OCI-LY1 (cell line): ENCODE measurements at regions not wholly inside any gene's neighbourhood (a gene's known extent, or its start where the extent isn't known, plus 50 kb on each side); places are given as distances from the start of the nearest gene placed in this dataset.

Experiments
- H2AFZ ChIP-seq: fragments of 200-600 bp; sonication (generic), shearing (Covaris generic); 2 replicates; pipeline ENCODE4 v1.6.0; 2014; ENCODE audit warnings: antibody characterized with exemption, mild to moderate bottlenecking, low read length
- H3F3A ChIP-seq: fragments of 200-600 bp; sonication (generic), shearing (Covaris generic); 2 replicates; pipeline ENCODE4 v1.6.0; 2014; ENCODE audit warnings: mild to moderate bottlenecking, antibody characterized with exemption, low read length, moderate library complexity; ENCODE audit not compliant: insufficient read depth
- H3K27ac ChIP-seq: fragments of 200-600 bp; sonication (generic); 2 replicates; pipeline ENCODE4 v1.5.1; 2014; ENCODE audit warnings: low read length, mixed run types, mild to moderate bottlenecking, low read depth; ENCODE audit not compliant: poor library complexity, severe bottlenecking
- H3K27me3 ChIP-seq: fragments of 200-600 bp; sonication (generic); 2 replicates; pipeline ENCODE4 v1.6.0; 2014; ENCODE audit warnings: antibody characterized with exemption, mild to moderate bottlenecking, low read length, moderate library complexity; ENCODE audit not compliant: insufficient read depth
- H3K36me3 ChIP-seq: fragments of 200-600 bp; sonication (generic); 2 replicates; pipeline ENCODE4 v1.6.1; 2014; ENCODE audit warnings: mild to moderate bottlenecking, antibody characterized with exemption, low read length, moderate library complexity, mixed read lengths; ENCODE audit not compliant: insufficient read depth
- H3K4me1 ChIP-seq: fragments of 200-600 bp; sonication (generic); 2 replicates; pipeline ENCODE4 v1.5.1; 2014; ENCODE audit warnings: mild to moderate bottlenecking, low read length, moderate library complexity; ENCODE audit not compliant: insufficient read depth, severe bottlenecking
- H3K4me2 ChIP-seq: fragments of 200-600 bp; sonication (generic), shearing (Covaris generic); 2 replicates; pipeline ENCODE4 v1.6.1; 2014; ENCODE audit warnings: low read length
- H3K4me3 ChIP-seq: fragments of 200-600 bp; sonication (generic); 2 replicates; pipeline ENCODE4 v1.5.1; 2014; ENCODE audit warnings: low read length, low read depth, mild to moderate bottlenecking, mixed read lengths; ENCODE audit not compliant: poor library complexity, severe bottlenecking
- H3K79me2 ChIP-seq: fragments of 200-600 bp; shearing (Covaris generic); 2 replicates; pipeline ENCODE4 v1.6.1; 2016; ENCODE audit warnings: mixed run types, low read length, mixed read lengths; ENCODE audit not compliant: insufficient read depth
- H3K9ac ChIP-seq: fragments of 200-600 bp; sonication (generic), shearing (Covaris generic); 2 replicates; pipeline ENCODE4 v1.6.1; 2014; ENCODE audit warnings: mild to moderate bottlenecking, low read length, mixed read lengths
- H3K9me2 ChIP-seq: fragments of 200-600 bp; sonication (generic), shearing (Covaris generic); 2 replicates; pipeline ENCODE4 v1.6.1; 2014; ENCODE audit warnings: low read depth, mild to moderate bottlenecking, low read length, mixed read lengths
- H3K9me3 ChIP-seq: fragments of 200-600 bp; shearing (Covaris generic); 2 replicates; pipeline ENCODE4 v1.6.1; 2014; ENCODE audit warnings: low read length, mixed read lengths
- H4K20me1 ChIP-seq: fragments of 200-600 bp; sonication (generic), shearing (Covaris generic); 2 replicates; pipeline ENCODE4 v1.6.0; 2016; ENCODE audit warnings: mild to moderate bottlenecking, low read length; ENCODE audit not compliant: insufficient read depth
- CTCF ChIP-seq: fragments of 200-600 bp; sonication (generic), shearing (Covaris generic); IDR thresholded peaks from 2 replicates; pipeline ENCODE4 v1.5.1; 2017; ENCODE audit warnings: mild to moderate bottlenecking, antibody characterized with exemption, low read length, moderate library complexity, mixed read lengths
- EZH2 ChIP-seq: fragments of 200-600 bp; sonication (generic), shearing (Covaris generic); IDR thresholded peaks from 2 replicates; pipeline ENCODE4 v1.8.0; 2017; ENCODE audit warnings: borderline replicate concordance, mixed run types, mild to moderate bottlenecking, antibody characterized with exemption, low read length, moderate library complexity, mixed read lengths

- H3K9me3 ChIP-seq, result no peaks in the 10 kb centered on the region
- H3K27me3 ChIP-seq, result no peaks in the 10 kb centered on the region
- no peaks in the 10 kb centered on the region for H3K36me3 ChIP-seq
- H4K20me1 ChIP-seq, result no peaks in the 10 kb centered on the region
- H2AFZ ChIP-seq, result no peak overlapping the region
- H3K9me2 ChIP-seq, result no peaks in the 10 kb centered on the region
- TF ChIP-seq EZH2 (no peak), CTCF (no peak)
- no peaks in the 10 kb centered on the region for H3K4me1 ChIP-seq
- H3K79me2 ChIP-seq, result no peaks in the 10 kb centered on the region
- H3F3A ChIP-seq, result no peaks in the 10 kb centered on the region
- H3K4me2 ChIP-seq, result no peak overlapping the region
- no peak overlapping the region for H3K9ac ChIP-seq
- no peak overlapping the region for H3K27ac ChIP-seq
- H3K4me3 ChIP-seq, result no peak overlapping the region
Observed at GRCh38 chr4:126486377-126486776, 1146.4 kb upstream of the INTU start.

DNA sequence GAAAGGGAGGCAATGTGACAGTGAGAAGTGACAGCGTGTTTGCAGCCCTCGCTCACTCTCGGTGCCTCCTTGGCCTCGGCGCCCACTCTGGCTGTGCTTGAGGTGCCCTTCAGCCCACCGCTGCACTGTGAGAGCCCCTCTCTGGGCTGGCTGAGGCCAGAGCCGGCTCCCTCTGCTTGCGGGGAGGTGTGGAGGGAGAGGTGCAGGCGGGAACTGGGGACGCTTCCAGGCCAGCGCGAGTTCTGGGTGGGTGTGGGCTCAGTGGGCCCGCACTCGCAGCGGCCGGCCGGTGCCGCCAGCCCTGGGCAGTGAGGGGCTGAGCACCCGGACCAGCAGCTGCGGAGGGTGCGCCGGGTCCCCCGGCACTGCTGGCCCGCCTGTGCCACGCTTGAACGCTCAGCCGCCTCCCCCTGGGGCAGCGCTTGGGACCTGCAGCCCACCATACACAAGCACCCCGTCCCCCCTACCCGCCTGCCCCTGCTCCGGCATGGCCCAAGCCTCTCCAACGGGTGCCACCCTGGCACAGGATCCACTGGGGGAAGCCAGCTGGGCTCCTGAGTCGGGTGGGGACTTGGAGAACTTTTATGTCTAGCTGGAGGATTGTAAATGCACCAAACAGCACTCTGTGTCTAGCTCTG lies 1142.8 kb upstream of the INTU start:
- Histone ChIP-seq H3K9me2 (no peaks in the 10 kb centered on the region), H3K27ac (no peak overlapping the region), H3K36me3 (no peaks in the 10 kb centered on the region), H3K9me3 (no peaks in the 10 kb centered on the region), H3K4me1 (no peaks in the 10 kb centered on the region), H3K27me3 (no peaks in the 10 kb centered on the region), H3K79me2 (no peaks in the 10 kb centered on the region), H3K4me2 (no peak overlapping the region), H3K4me3 (no peak overlapping the region), H4K20me1 (no peaks in the 10 kb centered on the region), H3F3A (no peaks in the 10 kb centered on the region), H3K9ac (no peak overlapping the region), H2AFZ (no peak overlapping the region)
- no peak for TF ChIP-seq CTCF
- no peak for TF ChIP-seq EZH2

DNA sequence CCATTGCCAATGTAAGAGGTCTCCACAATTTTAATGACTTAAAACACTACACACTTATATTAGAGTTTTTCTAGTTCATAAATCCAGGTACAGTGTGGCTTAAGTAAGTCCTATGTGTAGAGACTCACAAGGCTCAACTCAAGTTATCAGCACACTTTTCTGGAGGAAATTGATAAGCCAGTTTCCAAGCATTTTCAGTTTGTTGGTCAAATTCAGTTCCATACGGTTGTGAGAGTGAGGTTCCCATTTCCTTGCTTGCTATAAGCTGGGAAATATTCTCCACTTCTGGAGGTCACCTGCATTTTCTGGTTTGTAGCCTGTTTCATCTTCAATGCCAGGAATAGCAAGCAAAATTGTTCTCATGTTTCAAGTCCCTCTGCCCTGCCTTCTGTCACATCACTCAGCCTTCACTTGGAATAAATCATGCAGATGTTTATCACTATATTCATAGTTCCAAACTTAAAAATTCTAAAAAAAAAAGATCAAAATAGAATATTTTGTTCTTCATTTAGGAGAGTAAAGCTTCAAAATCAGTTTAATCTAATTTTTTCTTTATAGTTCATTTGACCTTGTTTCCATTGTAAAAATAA lies 1137.5 kb upstream of the INTU start:
- H3F3A ChIP-seq, result no peaks in the 10 kb centered on the region
- H3K36me3 ChIP-seq, result no peaks in the 10 kb centered on the region
- no peak overlapping the region for H2AFZ ChIP-seq
- no peaks in the 10 kb centered on the region for H3K4me1 ChIP-seq
- H3K27me3 ChIP-seq, result no peaks in the 10 kb centered on the region
- no peaks in the 10 kb centered on the region for H4K20me1 ChIP-seq
- no peak overlapping the region for H3K4me3 ChIP-seq
- no peaks in the 10 kb centered on the region for H3K9me3 ChIP-seq
- H3K79me2 ChIP-seq, result no peaks in the 10 kb centered on the region
- no peak overlapping the region for H3K4me2 ChIP-seq
- no peaks in the 10 kb centered on the region for H3K9me2 ChIP-seq
- TF ChIP-seq CTCF (no peak), EZH2 (no peak)
- H3K27ac ChIP-seq, result no peak overlapping the region
- H3K9ac ChIP-seq, result no peak overlapping the region
